ENCODE measurements at regions not wholly inside any gene's neighbourhood (a gene's known extent, or its start where the extent isn't known, plus 50 kb on each side); places are given as distances from the start of the nearest gene placed in this dataset.
A peak's percentile ranks its signal among the peaks of the same experiment; 100 is the strongest.
"Not testable (repeated sequence)": the region's sequence is repeated elsewhere in the genome, so short reads cannot be mapped to it uniquely, and the experiment has no call there.

DNA sequence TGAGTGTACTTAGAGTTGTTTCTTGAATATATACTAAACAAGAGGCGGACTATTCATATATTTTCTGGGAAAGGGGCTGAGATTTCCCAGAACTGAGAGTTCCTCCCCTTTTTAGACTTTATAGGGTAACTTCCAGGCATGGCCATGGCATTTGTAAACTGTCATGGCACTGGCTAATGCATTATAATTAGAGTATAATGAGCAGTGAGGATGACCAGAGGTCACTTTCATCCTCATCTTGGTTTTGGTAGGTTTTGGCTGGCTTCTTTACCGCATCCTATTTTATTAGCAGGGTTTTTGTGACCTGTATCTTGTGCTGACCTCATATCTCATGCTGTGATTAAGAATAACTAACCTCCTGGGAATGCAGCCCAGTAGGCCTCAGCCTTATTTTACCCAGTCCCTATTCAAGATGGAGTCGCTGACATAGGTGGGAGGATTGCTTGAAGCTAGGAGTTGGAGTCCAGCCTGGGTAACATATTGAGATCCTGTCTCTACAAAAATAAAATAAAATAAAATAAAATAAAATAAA, 91.4 kb downstream of the MOBP start:
- no peak for DNase-seq (ENCODE audit: low read depth)

DNA sequence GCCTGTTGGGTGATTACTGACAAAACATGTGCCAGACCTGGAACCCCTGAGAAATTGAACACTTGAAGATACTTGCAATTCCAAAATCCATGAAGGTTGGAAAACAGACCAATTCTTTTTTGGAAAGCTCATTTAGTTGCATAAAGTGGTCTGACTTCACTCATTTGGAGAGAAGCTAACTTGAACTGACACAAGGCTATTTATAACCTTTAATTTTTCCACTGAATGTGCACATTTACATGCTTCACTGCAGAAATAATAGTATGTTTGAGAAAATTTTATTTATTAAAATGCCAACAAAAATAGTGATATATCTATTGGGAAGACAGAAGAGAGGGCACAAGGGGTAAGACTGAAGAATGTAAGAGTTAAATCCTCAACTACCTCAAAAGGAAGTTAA, 92.1 kb downstream of the MOBP start:
- no peak for DNase-seq (ENCODE audit: low read depth)

DNA sequence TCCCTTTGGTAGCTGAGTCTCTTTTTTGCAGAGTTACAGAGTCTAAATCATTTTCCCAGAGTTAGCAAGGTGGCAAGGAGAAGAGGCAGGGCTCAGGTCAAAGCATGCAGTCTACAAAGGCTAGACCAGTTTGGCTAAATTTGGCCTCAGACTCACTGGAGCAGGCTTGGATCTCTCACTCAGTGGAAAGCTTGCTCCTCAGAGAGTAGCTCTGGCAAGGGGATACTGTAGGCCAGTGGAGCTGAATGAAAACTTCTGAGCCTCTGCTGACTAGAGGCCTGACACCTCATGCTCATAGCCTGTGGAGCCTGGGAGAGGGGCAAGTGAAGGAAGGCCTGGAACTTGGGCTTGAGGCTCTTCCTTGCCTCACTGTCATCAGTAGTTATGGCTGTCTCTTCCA, 101.0 kb downstream of the MOBP start:
- DNase-seq (ENCODE audit: low read depth): no peak

DNA sequence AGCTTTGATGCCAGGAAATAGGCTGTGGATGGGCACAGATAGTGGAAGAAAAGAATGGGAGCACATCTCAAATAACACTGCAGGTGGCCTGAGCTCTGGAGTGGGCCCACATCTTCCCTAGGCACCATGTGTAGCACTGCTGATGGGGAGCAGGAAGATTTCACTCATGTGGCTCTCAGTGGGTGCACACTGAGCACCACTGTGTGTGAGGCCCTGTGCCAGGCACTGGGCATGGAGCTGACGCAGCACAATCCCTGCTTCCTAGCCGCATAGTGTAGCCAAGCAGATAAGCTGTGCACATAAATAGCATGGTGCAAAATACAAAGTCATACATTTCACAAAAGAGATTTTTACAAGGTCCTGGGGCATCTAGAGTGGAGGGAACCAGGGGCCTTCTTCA, 101.6 kb downstream of the MOBP start:
- DNase-seq (ENCODE audit: low read depth): no peak

DNA sequence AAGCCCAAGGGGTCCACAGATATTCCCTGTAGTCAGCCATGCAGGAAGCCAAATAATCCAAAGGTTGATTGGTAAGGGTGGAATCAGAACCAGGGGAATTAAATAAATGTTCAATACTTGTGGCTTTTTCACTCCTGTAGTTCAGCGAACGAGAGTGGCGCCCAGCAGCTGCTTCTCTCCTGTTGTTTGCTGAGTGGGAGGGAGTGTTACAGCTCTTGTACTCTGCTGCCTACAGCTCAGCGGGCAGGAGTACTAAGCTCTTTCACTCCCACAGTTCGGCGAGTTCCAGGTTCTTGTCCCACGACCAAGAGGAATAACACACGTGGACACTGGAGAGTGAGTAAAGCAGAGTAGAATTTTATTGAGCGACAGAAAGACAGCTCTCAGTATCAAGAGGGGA, 105.9 kb downstream of the MOBP start:
- DNase-seq (ENCODE audit: low read depth): no peak

DNA sequence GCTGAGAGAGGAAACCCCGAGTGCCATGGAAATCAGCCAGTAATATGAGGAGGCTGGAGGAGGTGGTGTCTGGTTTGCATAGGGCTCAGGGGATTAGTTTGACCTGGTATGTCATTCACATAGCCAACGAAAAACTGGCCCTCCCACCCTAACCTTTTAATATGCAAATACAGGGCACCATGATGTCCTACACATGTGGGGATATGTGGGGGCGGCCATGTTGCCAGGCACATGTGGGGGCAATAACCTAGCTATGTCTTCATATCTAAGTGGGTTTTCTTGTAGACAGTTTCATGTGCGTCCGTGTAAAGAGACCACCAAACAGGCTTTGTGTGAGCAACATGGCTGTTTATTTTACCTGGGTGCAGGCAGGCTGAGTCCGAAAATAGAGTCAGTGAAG, 110.1 kb downstream of the MOBP start:
- no peak for DNase-seq (ENCODE audit: low read depth)

DNA sequence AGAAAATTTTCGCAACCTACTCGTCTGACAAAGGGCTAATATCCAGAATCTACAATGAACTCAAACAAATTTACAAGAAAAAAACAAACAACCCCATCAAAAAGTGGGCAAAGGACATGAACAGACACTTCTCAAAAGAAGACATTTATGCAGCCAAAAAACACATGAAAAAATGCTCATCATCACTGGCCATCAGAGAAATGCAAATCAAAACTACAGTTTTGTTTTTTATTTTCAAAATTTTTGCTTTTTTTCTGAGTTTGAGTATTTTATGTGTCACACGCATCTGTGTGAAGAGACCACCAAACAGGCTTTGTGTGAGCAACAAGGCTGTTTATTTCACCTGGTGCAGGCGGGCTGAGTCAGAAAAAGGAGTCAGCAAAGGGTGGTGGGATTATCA, 118.7 kb downstream of the MOBP start:
- DNase-seq (ENCODE audit: low read depth): not testable (repeated sequence)

DNA sequence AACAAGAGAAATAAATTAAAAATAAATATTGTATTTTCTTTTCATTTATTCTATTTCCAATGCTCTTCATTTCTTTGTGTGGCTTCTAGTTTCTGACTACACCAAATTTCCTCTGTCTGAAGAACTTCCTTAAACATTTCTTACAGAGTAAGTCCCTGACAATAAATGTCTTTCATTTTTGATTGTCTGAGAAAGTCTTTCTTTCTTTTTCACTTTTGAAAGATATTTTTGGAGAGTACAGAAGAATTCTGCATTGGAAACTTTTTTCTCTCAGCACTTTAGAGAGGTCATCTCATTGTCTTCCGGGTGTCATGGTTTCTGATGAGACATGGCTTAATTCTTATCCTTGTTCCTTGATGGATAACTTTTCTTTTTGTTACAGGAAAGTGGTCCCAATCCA, 119.6 kb downstream of the MOBP start:
- DNase-seq (ENCODE audit: low read depth): no peak

DNA sequence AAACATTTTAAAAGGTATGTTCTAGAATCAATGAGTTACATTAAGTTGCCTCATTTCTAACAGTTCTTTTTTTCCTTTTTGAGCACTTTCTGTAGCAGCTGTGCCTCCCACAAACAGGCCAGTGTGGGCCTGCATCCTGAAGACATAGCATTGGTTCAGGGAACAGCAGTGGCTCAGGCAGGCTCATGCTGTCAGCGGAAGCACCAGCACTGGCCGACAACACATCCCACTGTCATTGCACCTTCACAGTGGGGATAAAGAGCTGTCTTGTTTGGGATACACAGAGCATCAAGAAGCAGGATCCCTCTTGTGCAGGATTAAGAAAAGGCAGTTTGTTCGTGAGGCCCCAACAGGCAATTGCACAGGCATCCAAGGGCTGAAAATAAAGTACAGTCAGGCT, 123.3 kb downstream of the MOBP start:
- DNase-seq (ENCODE audit: low read depth): no peak

DNA sequence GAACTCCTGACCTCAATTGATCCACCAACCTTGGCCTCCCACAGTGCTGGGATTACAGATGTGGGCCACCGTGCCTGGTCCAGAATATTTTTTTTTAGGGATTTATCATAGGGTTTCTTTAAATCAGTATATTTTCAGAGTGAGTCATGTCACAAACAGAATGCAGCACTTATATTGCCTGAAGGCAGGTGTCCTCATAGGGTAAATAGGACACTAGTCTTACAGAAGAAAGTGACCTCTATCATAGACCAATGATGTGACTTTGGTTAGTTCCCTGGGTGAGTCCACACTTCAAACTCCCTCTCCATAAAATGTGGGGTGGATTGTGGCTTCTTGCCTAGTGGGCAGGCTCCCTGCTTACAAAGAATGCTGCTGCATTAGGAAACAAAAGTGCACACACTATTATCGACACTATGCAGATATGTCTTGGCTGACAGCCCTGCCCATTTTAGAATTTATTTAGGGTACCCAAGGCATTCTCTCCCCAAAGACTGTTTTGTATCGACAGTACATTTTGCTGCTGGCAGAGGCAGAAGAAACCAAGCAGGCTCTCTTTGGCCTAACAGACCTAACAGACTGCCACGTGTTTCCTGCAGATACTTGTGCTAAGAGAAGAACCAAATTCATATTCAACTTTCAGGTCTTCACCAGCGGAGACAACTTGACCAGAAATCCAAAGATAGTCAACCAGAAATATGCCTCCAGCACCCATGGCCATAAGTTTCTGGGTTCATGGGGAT, 125.0 kb downstream of the MOBP start:
- DNase-seq (ENCODE audit: low read depth): peak; percentile 22

DNA sequence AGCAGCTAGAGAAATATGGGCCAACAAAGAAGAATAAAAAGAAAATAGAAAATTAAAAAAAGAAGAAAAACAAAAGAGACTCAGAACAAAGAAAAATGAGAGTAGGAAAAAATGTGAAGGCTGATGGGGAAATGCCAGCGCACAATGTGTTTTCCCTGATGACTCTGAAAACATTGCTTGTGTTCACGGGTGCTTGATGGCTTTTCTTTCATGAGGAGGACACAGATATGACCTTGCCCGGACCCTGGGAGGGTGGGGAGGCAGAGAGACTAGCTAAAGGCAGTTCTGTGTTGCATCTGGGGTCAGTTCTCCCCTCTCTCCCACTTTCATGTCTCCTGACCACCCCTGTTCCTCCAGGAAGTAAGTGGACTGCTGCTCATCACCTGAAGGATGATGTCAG, 125.9 kb downstream of the MOBP start:
- DNase-seq (ENCODE audit: low read depth): no peak

DNA sequence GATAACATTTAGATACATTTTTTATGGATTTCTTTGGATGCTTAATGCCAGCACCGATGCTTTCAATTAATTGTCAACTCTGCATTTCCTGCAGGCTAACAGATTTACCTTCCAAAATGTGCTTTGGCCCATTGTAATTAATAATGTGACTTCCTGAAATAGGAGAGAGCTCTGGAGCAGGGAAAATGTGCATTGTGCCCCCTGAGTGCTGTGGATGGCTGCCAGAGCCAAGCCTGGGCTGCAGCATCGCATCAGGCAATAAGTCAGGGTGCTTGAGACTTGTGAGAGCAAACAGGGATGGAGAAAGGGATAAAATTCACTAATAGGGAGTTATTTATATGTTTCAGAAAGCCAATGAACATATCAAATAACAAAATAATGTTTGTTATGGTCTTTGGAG, 133.8 kb downstream of the MOBP start:
- DNase-seq (ENCODE audit: low read depth): no peak

DNA sequence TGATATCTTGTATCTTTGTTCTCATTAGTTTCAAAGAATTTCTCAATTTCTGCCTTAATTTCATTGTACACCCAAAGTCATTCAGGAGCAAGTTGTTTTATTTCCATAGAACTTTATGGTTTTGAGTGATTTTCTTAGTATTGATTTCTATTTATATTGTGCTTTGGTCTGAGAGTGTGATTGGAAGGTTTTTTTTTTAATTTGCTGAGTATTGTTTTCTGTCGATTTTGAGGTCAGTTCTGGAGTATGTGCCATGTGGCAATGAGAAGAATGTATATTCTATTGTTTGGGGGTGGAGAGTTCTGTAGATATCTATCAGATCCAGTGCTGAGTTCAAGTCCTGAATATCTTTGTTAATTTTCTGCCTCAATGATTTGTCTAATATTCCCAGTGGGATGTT, 138.4 kb downstream of the MOBP start:
- no peak for DNase-seq (ENCODE audit: low read depth)

DNA sequence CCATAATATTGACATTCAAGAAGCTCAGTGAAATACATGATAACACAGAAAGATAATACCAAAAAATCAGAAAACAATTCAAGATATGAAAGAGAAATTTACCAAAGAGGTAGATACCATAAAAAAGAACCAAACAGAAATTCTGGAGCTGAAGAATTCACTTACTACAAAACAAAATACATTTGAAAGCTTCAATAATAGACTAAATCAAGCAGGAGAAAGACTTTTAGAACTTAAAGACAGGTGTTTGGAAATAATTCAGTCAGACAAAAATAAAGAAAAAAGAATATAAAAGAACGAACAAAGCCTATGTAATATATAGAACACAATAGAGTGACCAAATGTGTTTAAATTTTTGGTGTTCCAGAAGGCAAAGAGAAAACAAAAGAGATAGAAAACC, 158.7 kb downstream of the MOBP start:
- no peak for DNase-seq (ENCODE audit: low read depth)

DNA sequence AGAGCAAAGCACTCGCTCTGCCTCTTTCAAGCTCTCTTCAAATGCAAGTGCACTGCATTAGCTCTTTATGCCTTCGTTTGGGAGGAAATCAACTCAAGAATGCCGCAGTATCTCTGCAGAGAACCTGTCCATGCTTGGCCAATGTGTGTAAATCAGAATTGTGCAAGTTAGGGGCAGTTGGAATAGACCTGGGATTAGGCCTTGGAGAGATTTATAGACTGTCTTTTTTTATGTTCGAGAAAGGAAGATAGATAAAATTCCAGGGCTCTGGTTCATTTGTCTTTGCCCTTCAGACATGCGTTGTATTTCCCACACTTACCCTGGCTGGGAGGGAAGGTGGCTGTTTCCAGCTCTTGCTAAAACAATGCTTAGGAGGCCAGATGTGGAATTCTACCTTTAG, 163.7 kb downstream of the MOBP start:
- DNase-seq (ENCODE audit: low read depth): no peak

DNA sequence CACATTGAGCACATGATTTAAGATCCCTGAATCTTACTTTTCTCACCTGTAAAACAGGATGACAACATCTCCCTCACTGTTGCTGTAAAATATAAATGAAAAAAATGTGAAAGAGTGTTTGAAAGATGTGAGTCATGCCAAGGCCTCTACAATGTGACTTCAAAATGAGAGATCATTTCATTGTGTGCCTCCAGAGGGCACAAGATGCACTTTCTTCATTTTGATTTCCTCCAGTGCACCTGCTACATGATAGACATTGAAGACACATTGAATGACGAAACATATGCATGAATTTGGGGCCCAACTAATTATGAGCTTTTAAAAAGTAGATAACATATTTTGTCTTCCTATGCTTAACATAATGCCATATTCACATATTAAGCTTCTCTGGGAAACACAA, 170.3 kb downstream of the MOBP start:
- DNase-seq (ENCODE audit: low read depth): no peak

DNA sequence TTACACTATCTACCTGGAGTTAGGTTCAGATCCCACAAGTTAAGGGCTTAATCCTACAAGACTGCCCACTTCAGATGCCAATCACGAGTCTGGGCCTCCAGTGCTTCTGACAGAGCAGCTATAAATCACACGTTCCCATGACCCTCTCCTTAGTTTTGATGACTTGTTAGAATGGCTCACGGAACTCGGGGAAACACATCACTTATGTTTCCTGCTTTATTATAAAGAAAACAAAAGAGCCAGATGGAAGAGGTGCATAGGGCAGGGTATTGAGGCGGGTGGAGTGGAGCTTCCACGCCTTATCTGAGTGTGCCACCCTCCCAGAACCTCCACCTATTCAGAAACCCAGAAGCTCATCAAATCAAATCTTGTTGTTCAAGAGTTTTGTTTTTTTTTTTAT, 170.8 kb downstream of the MOBP start:
- DNase-seq (ENCODE audit: low read depth): no peak

DNA sequence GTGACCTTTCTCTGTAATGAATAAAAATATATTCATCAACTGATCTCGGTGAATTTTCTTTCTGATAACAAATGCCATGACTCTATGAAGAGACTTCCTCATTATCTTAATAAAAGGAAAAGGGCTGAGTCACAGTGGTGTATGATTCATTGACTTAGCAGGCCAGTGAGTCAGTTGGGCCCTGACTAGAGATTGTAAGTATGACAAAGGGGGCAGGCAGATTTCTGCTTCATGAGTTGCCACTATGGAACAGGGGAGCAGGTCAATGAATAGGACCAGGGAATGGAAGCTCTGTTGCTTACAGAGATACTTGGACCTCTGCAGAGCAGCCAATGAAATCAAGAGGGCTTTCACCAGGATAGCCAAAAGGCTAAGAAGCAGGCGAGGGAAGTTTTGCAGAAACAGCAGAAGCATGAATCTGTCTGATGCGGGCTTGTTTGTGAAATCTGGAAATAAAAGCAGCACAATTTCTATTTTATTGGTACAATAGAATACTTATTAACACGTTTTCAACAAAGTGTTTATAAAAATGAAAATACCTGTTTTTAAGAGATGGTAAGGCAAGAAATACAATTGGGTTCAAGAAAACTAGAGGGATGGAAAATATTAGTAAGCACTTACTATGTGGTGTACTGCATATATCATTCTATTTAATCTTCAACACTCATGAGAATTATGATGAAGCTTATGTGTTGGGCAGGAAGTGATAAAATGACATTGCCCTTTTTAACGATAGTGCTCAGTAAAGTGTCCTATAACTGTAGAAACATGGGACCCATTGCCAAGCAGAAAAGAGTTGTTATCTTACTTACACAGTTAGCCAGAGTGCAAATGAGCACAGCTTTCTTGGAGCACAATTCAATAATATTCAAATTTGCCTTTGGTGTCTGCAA, 169.8 kb upstream of the MYRIP start:
- DNase-seq (ENCODE audit: low read depth): peak; percentile 48

DNA sequence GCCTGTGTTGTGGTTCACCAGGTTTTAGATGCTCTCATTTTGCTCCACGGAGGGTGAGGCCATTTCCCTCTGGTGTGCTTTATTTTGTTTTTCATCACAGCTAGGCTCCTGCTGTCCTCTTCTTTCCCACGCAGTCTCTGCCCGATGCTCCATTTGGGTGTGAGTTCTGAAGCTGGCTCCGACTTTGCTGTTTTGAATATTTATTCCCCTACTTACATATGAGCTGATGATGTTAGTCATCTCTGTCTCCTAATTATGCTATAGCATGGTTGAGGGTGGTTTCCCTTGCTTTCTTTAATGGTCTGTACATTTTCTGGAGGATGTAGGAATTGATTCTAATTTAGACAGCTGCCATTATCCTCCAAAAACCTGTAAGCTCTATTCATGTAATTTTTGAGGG, 168.1 kb upstream of the MYRIP start:
- no peak for DNase-seq (ENCODE audit: low read depth)

DNA sequence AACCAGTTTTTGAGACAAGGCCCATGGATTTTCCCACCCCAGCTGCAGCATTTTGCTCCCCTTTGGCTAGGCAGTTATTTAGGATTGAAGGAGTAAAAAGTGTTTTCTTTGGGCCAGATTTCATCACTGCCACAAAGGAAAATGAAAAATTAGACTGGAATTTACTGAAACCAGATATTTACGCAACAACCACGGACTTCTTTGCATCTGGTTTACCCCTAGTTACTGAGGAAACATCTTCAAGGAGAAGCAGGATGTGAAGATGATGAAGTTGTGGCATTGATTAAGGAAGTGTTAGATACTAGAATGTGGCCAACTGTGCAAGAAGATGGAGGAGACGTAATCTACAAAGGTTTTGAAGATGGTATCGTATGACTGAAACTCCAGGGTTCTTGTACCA, 165.2 kb upstream of the MYRIP start:
- no peak for DNase-seq (ENCODE audit: low read depth)

DNA sequence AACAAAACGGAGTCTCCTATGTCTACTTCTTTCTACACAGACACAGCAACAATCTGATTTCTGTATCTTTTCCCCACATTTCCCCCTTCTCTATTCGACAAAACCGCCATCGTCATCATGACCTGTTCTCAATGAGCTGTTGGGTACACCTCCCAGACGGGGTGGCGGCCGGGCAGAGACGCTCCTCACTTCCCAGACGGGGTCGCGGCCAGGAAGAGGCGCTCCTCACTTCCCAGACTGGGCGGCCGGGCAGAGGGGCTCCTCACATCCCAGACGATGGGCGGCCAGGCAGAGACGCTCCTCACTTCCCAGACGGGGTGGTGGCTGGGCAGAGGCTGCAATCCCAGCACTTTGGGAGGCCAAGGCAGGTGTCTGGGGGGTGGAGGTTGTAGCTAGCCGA, 158.2 kb upstream of the MYRIP start:
- DNase-seq (ENCODE audit: low read depth): not testable (repeated sequence)

DNA sequence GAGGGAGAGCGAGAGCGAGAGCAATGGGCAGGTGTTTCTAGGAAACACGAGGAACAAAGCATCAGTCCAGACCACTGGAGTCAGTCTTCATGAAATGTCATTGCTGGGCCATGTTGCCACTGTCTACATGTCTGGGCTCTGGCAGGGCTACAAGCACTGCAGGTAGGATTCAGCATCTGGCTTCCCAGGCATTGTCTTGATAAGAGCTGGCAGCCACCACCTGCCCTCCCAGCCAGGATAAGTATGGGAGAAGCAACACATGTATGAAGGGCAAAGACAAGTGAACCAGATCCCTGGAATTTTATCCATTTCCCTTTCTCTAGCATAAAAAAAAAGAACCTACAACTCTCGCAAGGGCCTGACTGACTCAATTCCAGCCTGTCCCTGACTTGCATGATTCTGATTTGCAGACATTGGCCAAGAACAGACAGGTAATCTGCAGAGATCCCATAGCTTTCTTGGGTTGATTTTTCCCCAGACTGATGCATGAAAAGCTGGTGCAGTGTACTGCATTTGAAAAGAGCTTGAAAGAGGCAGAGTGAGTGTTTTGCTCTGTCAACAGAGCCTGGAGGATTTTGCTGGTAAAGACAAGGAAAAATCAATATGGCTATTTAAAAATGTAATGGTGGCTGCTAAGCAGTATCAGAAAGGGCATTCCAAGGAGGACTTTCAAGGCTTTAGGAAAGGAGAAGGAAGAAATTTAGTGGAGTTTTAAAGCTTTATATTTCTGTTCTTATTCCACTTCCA, 157.2 kb upstream of the MYRIP start:
- no peak for DNase-seq (ENCODE audit: low read depth)

DNA sequence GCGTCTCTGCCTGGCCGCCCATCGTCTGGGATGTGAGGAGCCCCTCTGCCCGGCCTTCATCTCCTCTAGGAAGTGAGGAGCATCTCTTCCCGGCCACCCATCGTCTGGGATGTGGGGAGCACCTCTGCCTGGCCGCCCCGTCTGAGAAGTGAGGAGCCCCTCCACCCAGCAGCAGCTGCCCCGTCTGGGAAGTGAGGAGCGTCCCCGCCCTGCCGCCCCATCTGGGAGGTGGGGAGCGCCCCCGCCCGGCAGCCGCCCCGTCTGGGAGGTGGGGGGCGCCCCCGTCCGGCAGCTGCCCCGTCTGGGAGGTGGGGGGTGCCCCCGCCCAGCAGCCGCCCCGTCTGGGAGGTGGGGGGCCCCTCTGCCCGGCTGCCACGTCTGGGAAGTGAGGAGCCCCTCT, 153.7 kb upstream of the MYRIP start:
- DNase-seq (ENCODE audit: low read depth): not testable (repeated sequence)
